Mucosa of rectum (tissue), 2 donors: ENCODE measurements at regions not wholly inside any gene's neighbourhood (a gene's known extent, or its start where the extent isn't known, plus 50 kb on each side); places are given as distances from the start of the nearest gene placed in this dataset.

ENCODE experiments used
- H3K27ac ChIP-seq, 2 donors: one replicate each; pipeline ENCODE4 v1.7.0; 2013; ENCODE audit warnings: inconsistent platforms in 2 of 2, low read depth in 2 of 2, low read length in 2 of 2
- H3K27me3 ChIP-seq, 2 donors: one replicate each; pipeline ENCODE4 v1.7.0; 2013; ENCODE audit warnings: low read length in 2 of 2; ENCODE audit not compliant: control insufficient read depth in 2 of 2, insufficient read depth in 2 of 2
- H3K36me3 ChIP-seq, 2 donors: one replicate each; pipeline ENCODE4 v1.7.0; 2013; ENCODE audit warnings: low read length in 2 of 2; ENCODE audit not compliant: control insufficient read depth in 2 of 2, insufficient read depth in 2 of 2
- H3K4me1 ChIP-seq, 2 donors: one replicate each; pipeline ENCODE4 v1.7.0; 2013; ENCODE audit warnings: low read length in 2 of 2, mild to moderate bottlenecking in 1 of 2; ENCODE audit not compliant: control insufficient read depth in 2 of 2, insufficient read depth in 2 of 2
- H3K4me3 ChIP-seq, 2 donors: one replicate each; pipeline ENCODE4 v1.7.0; 2013; ENCODE audit warnings: low read length in 2 of 2
- H3K9ac ChIP-seq, 2 donors: one replicate each; pipeline ENCODE4 v1.7.0; 2013; ENCODE audit warnings: low read length in 2 of 2, low read depth in 1 of 2, mild to moderate bottlenecking in 1 of 2
- H3K9me3 ChIP-seq, 2 donors: one replicate each; pipeline ENCODE4 v1.7.0; 2013; ENCODE audit warnings: low read length in 2 of 2; ENCODE audit not compliant: control insufficient read depth in 2 of 2
- donor health status: healthy.
- donor health status: Normal muscosa, but diverticular disease.

GRCh38 chr7:124440081-124440480 is 325.5 kb downstream of the GPR37 start:
- Histone ChIP-seq H3K27me3 (no peaks in the 10 kb centered on the region), H3K9ac (no peak overlapping the region), H3K9me3 (no peaks in the 10 kb centered on the region), H3K4me3 (no peak overlapping the region), H3K4me1 (no peaks in the 10 kb centered on the region), H3K27ac (no peak overlapping the region), H3K36me3 (no peaks in the 10 kb centered on the region)

DNA sequence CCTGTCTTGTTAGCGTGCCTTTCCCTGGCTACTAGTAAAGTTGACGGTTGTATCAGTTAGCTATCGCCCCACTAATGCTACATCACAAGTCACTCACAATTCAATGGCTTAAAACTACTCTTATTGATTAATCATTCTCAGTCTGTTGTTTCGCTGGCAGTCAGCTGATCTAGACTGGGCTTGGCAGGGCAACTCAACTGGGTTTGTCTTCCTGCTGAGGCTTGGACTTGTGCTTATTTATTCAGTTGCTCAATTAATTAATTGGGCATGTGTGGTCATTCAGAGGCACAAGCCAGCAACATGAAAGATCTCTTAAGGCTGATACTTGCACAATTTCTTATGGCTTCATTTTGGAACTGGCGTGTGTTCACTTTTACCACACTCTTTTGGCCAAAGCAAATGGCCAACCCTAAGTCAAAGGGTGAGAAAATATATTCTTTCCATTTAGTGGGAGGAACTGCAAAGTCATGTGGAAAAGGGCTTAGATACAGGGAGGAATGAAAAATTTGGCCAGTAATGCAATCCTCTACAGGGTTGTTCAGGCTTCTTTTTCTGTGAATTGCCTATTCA is 333.5 kb downstream of the GPR37 start:
- Histone ChIP-seq H3K4me3 (no peak overlapping the region), H3K36me3 (no peaks in the 10 kb centered on the region), H3K9ac (no peak overlapping the region), H3K9me3 (no peaks in the 10 kb centered on the region), H3K27ac (no peak overlapping the region), H3K4me1 (no peaks in the 10 kb centered on the region), H3K27me3 (no peaks in the 10 kb centered on the region)

DNA sequence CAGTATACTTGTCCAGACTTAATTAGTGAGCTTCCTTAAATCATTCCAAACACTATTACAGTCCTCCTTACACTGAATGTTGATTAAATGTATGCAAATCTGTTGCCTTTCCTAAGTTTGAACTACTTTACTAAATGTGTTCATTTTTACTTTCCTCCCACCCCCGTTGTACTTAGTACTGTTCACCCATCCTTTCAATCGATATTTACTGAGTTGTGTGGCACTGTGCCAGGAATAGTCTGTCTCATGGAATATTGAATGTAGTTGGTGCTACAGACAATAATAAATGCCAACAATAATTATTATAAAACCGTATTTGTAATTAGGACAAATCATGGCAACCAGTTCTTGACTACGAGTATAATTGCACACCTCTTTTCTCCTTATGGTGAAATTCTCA is 335.7 kb downstream of the GPR37 start:
- Histone ChIP-seq H3K27ac (no peak overlapping the region), H3K9me3 (no peaks in the 10 kb centered on the region), H3K4me3 (no peak overlapping the region), H3K9ac (no peak overlapping the region), H3K27me3 (no peaks in the 10 kb centered on the region), H3K4me1 (no peaks in the 10 kb centered on the region), H3K36me3 (no peaks in the 10 kb centered on the region)

DNA sequence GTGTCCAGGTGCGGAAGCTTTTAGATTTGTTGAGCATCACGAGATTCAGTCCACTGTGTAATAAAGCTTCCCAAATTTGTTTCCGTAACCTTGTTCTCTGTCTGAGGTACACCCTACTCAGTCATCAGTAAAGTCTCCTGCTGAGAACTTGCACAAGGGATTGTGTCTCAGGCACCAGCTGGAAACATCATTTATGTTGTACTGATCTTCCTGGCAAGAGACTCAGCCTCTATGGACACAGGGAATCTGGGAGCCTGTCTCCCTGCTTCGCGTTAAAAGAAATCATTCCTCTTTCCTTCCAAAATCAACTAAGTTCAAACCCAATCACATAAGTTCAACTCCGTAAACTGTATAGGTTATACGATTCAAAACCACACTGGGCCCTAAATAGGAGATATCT is 336.8 kb downstream of the GPR37 start:
- no peak overlapping the region for H3K27ac ChIP-seq
- H3K36me3 ChIP-seq: no peaks in the 10 kb centered on the region
- H3K4me3 ChIP-seq: no peak overlapping the region
- H3K27me3 ChIP-seq: no peaks in the 10 kb centered on the region
- H3K4me1 ChIP-seq: no peaks in the 10 kb centered on the region
- H3K9ac ChIP-seq: no peak overlapping the region
- no peaks in the 10 kb centered on the region for H3K9me3 ChIP-seq

DNA sequence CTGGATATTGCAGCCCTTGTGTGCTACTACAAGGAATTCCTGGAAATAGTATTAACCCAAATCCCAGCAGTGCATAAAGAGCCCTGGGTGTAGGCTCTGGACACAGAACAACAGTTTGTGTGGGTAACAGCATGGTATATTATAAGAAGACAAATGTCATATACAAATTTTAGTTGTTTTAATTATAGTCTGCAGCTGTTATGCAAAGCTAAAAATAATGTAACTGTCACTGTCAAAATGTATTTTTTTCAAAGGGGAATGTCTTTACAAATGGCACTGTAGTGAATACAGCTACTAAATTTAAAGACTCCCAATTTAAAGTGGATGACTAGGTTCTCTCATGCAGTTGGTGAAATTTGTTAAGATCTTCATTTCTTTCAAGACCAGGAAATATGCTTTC is 339.0 kb downstream of the GPR37 start:
- H3K4me1 ChIP-seq: no peaks in the 10 kb centered on the region
- no peaks in the 10 kb centered on the region for H3K36me3 ChIP-seq
- no peak overlapping the region for H3K4me3 ChIP-seq
- H3K27me3 ChIP-seq: no peaks in the 10 kb centered on the region
- H3K27ac ChIP-seq: no peak overlapping the region
- H3K9ac ChIP-seq: no peak overlapping the region
- H3K9me3 ChIP-seq: no peaks in the 10 kb centered on the region

- no peaks in the 10 kb centered on the region for H3K4me1 ChIP-seq
- H3K4me3 ChIP-seq: no peak overlapping the region
Observed at GRCh38 chr7:124423863-124424262, 341.7 kb downstream of the GPR37 start.

DNA sequence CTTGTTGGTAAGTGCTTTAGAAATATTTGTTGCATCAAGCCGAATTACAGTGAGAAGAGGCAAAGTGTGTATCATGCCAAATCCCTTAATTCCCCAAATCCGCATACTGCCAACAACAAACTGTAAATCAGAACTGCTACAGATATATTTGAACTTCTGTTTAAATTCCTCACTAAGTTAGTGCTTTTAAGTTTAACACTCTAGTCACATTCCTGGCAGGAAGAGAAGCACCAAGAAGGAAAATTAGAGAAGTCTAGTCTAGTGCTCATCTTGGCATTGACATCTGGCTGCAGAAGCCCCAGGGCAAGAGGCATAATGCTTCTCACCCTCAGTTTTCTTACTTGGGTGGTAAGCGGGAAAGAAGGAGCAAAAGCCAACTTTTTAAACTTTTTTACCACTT is 343.5 kb downstream of the GPR37 start:
- Histone ChIP-seq H3K4me3 (no peak overlapping the region), H3K36me3 (no peaks in the 10 kb centered on the region), H3K9ac (no peak overlapping the region), H3K9me3 (no peaks in the 10 kb centered on the region), H3K27ac (no peak overlapping the region), H3K27me3 (no peaks in the 10 kb centered on the region), H3K4me1 (no peaks in the 10 kb centered on the region)

More at GRCh38 chr7:124423863-124424262, 341.7 kb downstream of the GPR37 start:
- H3K27ac ChIP-seq: no peak overlapping the region
- H3K27me3 ChIP-seq: no peaks in the 10 kb centered on the region
- H3K9me3 ChIP-seq: no peaks in the 10 kb centered on the region
- no peak overlapping the region for H3K9ac ChIP-seq
- H3K36me3 ChIP-seq: no peaks in the 10 kb centered on the region

DNA sequence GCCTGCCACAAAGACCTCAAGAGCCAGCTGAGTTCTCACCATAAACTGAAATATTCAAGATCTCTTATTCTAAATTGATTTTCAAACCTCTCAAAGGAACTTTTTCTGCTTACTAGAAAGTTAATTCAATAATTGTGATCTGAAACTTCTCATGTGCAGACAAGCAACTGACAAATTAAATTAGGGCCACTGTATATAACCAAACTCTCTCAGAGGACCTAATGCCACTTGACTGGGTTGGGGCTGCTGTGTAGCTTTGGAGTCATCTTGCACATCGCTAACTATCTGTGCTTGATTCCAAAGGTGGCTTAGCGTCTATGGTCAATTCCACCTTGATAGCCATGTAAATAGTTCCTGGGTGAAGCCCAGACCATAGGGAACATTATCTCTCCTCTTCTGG is 345.2 kb downstream of the GPR37 start:
- H3K4me1 ChIP-seq: no peaks in the 10 kb centered on the region

GRCh38 chr7:124413029-124413428 is 352.6 kb downstream of the GPR37 start:
- no peak overlapping the region for H3K4me3 ChIP-seq
- no peak overlapping the region for H3K27ac ChIP-seq
- no peaks in the 10 kb centered on the region for H3K4me1 ChIP-seq
- no peak overlapping the region for H3K9ac ChIP-seq
- H3K9me3 ChIP-seq: no peaks in the 10 kb centered on the region
- no peaks in the 10 kb centered on the region for H3K36me3 ChIP-seq
- no peaks in the 10 kb centered on the region for H3K27me3 ChIP-seq

More for the DNA sequence above, 345.2 kb downstream of the GPR37 start:
- Histone ChIP-seq H3K4me3 (no peak overlapping the region), H3K27me3 (no peaks in the 10 kb centered on the region), H3K27ac (no peak overlapping the region), H3K36me3 (no peaks in the 10 kb centered on the region), H3K9me3 (no peaks in the 10 kb centered on the region), H3K9ac (no peak overlapping the region)

- no peak overlapping the region for H3K27ac ChIP-seq
Observed at GRCh38 chr7:124412531-124412930, 353.1 kb downstream of the GPR37 start.

DNA sequence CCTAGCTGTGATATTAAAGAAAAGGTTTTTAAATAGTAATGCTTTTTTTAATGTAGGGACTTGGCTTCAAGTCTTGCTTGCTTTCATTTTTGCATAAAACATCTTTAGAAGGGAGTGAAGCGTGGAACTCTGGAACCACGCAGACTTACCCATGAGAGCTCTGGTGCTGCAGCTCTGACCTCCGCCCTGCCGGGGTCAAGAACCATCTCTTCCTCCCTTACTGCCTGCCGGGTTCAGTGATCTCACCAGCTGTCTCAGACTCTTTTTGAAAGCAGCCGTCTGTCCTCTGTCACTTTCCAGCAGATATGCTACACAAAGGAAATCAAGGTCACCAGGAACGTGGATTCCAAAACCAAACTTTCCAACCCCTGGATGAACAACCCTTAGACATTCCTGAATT is 353.8 kb downstream of the GPR37 start:
- H3K27ac ChIP-seq: no peak overlapping the region
- no peaks in the 10 kb centered on the region for H3K4me1 ChIP-seq
- no peaks in the 10 kb centered on the region for H3K9me3 ChIP-seq
- H3K36me3 ChIP-seq: no peaks in the 10 kb centered on the region
- no peak overlapping the region for H3K9ac ChIP-seq
- H3K4me3 ChIP-seq: no peak overlapping the region
- no peaks in the 10 kb centered on the region for H3K27me3 ChIP-seq

More at GRCh38 chr7:124412531-124412930, 353.1 kb downstream of the GPR37 start:
- Histone ChIP-seq H3K9ac (no peak overlapping the region), H3K9me3 (no peaks in the 10 kb centered on the region), H3K36me3 (no peaks in the 10 kb centered on the region), H3K4me3 (no peak overlapping the region), H3K4me1 (no peaks in the 10 kb centered on the region), H3K27me3 (no peaks in the 10 kb centered on the region)
